Breast epithelium (tissue), 4 donors: ENCODE measurements at regions not wholly inside any gene's neighbourhood (a gene's known extent, or its start where the extent isn't known, plus 50 kb on each side); places are given as distances from the start of the nearest gene placed in this dataset.

Source experiments
- DNase-seq, 2 donors: peaks; one replicate each; pipeline ENCODE4 v3.0.0-alpha.2; 2019; ENCODE audit warnings: low spot score in 2 of 2
- H3K27ac ChIP-seq, 2 donors: fragments of 200-600 bp; sonication (generic) in 1 of 2; one replicate each; pipeline ENCODE4 v1.5.1; 2016 to 2019; ENCODE audit warnings: mild to moderate bottlenecking in 1 of 2
- H3K27me3 ChIP-seq, 2 donors: fragments of 200-600 bp; sonication (generic) in 1 of 2; one replicate each; pipeline versions ENCODE4 v1.5.1 to v1.6.0; 2017 to 2019; ENCODE audit warnings: control low read depth in 1 of 2, mild to moderate bottlenecking in 1 of 2
- H3K36me3 ChIP-seq: fragments of 200-600 bp; one replicate; pipeline ENCODE4 v1.5.1; 2019
- H3K4me1 ChIP-seq, 2 donors: fragments of 200-600 bp; sonication (generic); one replicate each; pipeline ENCODE4 v1.5.1; 2016 to 2019; ENCODE audit warnings: control low read depth in 1 of 2
- H3K4me3 ChIP-seq, 3 donors: fragments of 200-600 bp; sonication (generic); 1 replicate in 2 of 3; 2 replicates in 1 of 3; pipeline ENCODE4 v1.5.1; 2016 to 2019; ENCODE audit warnings: mild to moderate bottlenecking in 3 of 3, moderate library complexity in 2 of 3
- H3K9me3 ChIP-seq, 2 donors: fragments of 200-600 bp; sonication (generic) in 1 of 2; one replicate each; pipeline ENCODE4 v1.5.1; 2016 to 2019; ENCODE audit warnings: control low read depth in 1 of 2
- POLR2A ChIP-seq: fragments of 450-650 bp; IDR thresholded peaks from one replicate; pipeline ENCODE4 v1.6.1; 2016; ENCODE audit warnings: antibody characterized with exemption, mild to moderate bottlenecking, moderate library complexity
- POLR2AphosphoS5 ChIP-seq, 3 donors: sonication (generic); formaldehyde crosslinking; IDR thresholded peaks; one replicate each; pipeline ENCODE4 v1.6.1; 2017; ENCODE audit warnings: antibody characterized with exemption in 3 of 3
- intact Hi-C: fragments of 100-400 bp; cut with DNase I; formaldehyde crosslinking; loops from one replicate; pipeline ENCODE4 v1.15.1; 2023; ENCODE audit warnings: low total_unique reads
- TF ChIP-seq, protein P1 (sequence below), 3 donors: fragments of 450-650 bp; IDR thresholded peaks; one replicate each; pipeline ENCODE4 v1.5.1; 2016 to 2017; ENCODE audit warnings: antibody characterized with exemption in 3 of 3, mild to moderate bottlenecking in 3 of 3, moderate library complexity in 3 of 3

DNA sequence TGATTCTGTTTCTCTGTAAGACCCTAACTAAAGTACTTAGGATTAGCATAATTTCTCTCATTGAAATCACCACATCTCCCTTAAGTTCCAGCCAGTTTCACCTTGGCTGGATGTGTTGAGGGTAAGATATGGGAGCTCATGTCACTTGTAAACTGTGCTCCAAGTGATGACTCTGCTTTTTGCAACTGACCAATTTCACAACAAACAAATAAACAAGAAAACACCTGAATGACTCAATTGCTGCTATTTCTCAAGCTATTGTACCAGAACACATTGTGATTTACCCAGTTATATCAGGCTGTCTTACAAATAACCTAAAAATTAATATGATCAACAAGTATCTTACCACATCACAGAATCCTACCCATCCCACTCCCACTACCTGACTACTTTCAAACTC, 379.1 kb upstream of the KIF2A start:
- peaks cover 0 to 4% of the 10 kb centered on the region in 2 donors for H3K27me3 ChIP-seq
- H3K4me1 ChIP-seq: no peaks in the 10 kb centered on the region
- DNase-seq: no peak
- H3K27ac ChIP-seq: no peak overlapping the region
- H3K9me3 ChIP-seq: no peaks in the 10 kb centered on the region
- intact Hi-C loops: no loop called here
- H3K36me3 ChIP-seq: no peaks in the 10 kb centered on the region
- no peak for TF ChIP-seq POLR2A
- TF ChIP-seq, protein P1, sequence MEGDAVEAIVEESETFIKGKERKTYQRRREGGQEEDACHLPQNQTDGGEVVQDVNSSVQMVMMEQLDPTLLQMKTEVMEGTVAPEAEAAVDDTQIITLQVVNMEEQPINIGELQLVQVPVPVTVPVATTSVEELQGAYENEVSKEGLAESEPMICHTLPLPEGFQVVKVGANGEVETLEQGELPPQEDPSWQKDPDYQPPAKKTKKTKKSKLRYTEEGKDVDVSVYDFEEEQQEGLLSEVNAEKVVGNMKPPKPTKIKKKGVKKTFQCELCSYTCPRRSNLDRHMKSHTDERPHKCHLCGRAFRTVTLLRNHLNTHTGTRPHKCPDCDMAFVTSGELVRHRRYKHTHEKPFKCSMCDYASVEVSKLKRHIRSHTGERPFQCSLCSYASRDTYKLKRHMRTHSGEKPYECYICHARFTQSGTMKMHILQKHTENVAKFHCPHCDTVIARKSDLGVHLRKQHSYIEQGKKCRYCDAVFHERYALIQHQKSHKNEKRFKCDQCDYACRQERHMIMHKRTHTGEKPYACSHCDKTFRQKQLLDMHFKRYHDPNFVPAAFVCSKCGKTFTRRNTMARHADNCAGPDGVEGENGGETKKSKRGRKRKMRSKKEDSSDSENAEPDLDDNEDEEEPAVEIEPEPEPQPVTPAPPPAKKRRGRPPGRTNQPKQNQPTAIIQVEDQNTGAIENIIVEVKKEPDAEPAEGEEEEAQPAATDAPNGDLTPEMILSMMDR (IDR thresholded peaks at IDR 0.05): no peak
- no peak for TF ChIP-seq POLR2AphosphoS5 (IDR thresholded peaks at IDR 0.05)
- no peak overlapping the region for H3K4me3 ChIP-seq

DNA sequence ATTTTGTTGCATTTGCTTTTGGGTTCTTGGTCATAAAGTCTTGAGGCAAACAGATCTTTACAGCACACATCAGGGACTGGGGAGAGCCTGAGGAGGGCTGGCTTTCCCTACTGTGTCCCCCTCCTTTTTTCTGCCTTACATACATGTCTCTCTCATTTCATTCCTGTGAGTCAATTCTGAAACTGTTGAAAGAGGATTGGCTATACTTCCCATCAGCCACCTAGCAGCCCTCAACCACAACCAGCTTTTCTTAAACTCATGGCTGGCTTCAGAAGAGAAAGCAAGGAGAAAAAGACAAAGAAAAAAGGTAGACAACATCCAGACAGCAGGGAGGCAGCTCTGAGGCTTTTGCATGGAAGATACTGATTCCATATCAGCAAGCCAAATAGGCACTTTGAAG, 374.8 kb upstream of the KIF2A start:
- Histone ChIP-seq H3K36me3 (no peaks in the 10 kb centered on the region), H3K4me1 (no peaks in the 10 kb centered on the region), H3K27ac (no peak overlapping the region), H3K9me3 (no peaks in the 10 kb centered on the region), H3K4me3 (no peak overlapping the region), H3K27me3 (no peaks in the 10 kb centered on the region)
- intact Hi-C loops: no loop called here
- no peak for DNase-seq
- TF ChIP-seq POLR2AphosphoS5 (IDR thresholded peaks at IDR 0.05) (no peak), POLR2A (no peak)
- TF ChIP-seq, protein P1 (IDR thresholded peaks at IDR 0.05): no peak

DNA sequence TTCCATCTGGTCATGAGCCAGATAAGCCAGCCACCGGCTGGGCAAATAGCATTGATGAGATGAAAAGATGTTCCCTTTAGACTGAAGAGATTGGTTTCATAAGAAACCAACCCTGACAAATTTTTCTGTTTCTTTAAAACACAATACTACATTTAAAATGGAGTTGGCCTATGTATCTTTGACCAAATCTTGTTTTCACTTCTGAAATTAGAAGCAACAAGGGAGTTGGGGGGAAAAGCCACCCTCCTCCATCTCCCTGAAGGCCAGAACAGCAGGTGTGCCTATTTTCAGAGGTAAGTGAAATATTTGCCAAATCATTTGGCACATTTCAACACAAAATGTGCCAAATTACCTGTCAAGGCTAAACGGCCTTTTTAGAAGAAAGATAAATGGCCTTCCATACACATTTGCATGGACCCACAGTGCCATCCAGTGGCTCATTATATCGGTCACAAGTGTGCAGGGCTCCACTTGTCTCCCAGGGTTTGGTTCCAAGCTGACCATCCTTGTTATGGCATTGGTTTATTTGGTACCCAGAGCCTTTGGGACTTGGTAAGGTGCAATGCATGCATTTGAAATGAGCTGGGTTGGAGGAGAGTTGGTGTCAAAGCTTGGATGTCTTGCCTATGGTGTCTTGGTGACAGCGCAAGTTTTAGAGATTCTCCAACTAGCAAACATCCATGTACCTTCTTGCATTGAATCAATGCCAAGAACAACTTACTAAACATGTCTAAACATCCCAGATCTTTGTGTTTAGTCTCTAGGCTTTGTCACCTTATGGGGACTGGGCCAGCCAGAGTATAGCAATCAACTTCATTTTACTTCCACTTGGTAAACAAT, 372.0 kb upstream of the KIF2A start:
- DNase-seq: peak in 1 of 2 donors; percentile 24
- intact Hi-C loops: no loop called here

DNA sequence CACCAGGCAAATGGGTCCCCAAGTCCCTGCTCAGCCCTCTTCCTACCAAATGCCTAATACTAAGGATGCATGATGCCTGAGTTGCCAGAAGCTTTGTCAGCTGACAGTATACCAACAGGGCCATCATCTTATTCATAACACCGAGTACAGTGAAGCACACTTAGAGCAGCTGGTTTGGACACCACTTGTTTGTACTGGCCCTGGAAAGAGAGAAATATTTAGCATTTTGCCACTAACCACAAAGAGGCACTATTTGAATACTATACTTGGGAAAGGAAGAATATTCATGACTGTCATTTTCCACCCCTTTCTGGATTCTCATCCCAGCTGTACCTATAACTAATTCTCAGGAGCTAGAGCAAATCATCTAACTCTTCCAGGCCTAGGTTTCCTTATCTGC, 364.4 kb upstream of the KIF2A start:
- Histone ChIP-seq H3K36me3 (no peaks in the 10 kb centered on the region), H3K9me3 (no peaks in the 10 kb centered on the region), H3K4me1 (no peaks in the 10 kb centered on the region), H3K27me3 (no peaks in the 10 kb centered on the region), H3K4me3 (no peak overlapping the region), H3K27ac (no peak overlapping the region)
- TF ChIP-seq POLR2A (no peak), POLR2AphosphoS5 (IDR thresholded peaks at IDR 0.05) (no peak)
- TF ChIP-seq, protein P1 (IDR thresholded peaks at IDR 0.05): no peak
- intact Hi-C loops: no loop called here
- no peak for DNase-seq

More for the DNA sequence above, 372.0 kb upstream of the KIF2A start:
- no peaks in the 10 kb centered on the region for H3K9me3 ChIP-seq
- no peak overlapping the region for H3K27ac ChIP-seq
- H3K4me1 ChIP-seq: no peaks in the 10 kb centered on the region
- no peaks in the 10 kb centered on the region for H3K27me3 ChIP-seq
- no peak overlapping the region for H3K4me3 ChIP-seq
- H3K36me3 ChIP-seq: no peaks in the 10 kb centered on the region
- TF ChIP-seq, protein P1 (IDR thresholded peaks at IDR 0.05): peak in 2 of 3 donors; percentile 54
- TF ChIP-seq POLR2AphosphoS5 (IDR thresholded peaks at IDR 0.05): no peak

DNA sequence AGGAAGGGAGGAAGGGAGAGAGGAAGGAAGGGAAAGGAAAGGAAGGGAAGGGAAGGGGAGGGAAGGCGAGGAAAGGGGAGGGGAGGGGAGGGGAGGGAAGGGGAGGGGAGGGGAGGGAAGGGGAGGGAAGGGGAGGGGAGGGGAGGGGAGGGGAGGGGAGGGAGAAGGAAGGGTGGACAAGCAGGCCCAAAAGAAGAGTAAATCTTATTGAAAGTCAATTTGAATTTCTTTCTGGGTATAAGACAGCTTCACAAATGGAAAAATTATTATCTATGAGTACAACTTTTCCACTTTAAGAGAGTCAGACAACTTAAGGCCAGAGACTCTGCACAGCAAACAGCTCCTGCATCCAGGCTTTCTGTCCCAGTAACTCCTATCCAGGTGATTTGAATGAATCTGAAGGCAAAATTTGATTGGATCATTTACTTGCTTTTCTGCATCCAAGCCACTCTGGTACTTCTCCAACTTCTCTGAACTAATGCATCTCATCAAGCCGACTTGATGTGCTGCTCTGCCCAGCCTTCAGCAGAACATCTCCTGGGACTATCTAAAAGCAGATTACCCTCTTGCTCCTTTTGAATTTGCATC, 363.4 kb upstream of the KIF2A start:
- TF ChIP-seq POLR2AphosphoS5 (IDR thresholded peaks at IDR 0.05): no peak
- no peak for TF ChIP-seq POLR2A
- TF ChIP-seq, protein P1 (IDR thresholded peaks at IDR 0.05): no peak
- no peaks in the 10 kb centered on the region for H3K4me1 ChIP-seq

More for the DNA sequence above, 363.4 kb upstream of the KIF2A start:
- Histone ChIP-seq H3K36me3 (no peaks in the 10 kb centered on the region), H3K27ac (no peak overlapping the region), H3K4me3 (no peak overlapping the region), H3K9me3 (no peaks in the 10 kb centered on the region), H3K27me3 (no peaks in the 10 kb centered on the region)
- no peak for DNase-seq
- intact Hi-C loops: no loop called here
